GM10266 (cell line): ENCODE measurements at regions not wholly inside any gene's neighbourhood (a gene's known extent, or its start where the extent isn't known, plus 50 kb on each side); places are given as distances from the start of the nearest gene placed in this dataset.
"Not testable (repeated sequence)": the region's sequence is repeated elsewhere in the genome, so short reads cannot be mapped to it uniquely, and the experiment has no call there.

Experiments
- DNase-seq: peaks from one replicate; pipeline ENCODE4 v3.0.0; 2012; ENCODE audit errors: extremely low spot score
- TF ChIP-seq, protein P1 (sequence below): IDR thresholded peaks from 2 replicates; pipeline ENCODE4 v1.5.1; 2012; ENCODE audit warnings: mild to moderate bottlenecking, low read depth; ENCODE audit not compliant: control insufficient read depth, insufficient read depth; ENCODE audit errors: missing control alignments

DNA sequence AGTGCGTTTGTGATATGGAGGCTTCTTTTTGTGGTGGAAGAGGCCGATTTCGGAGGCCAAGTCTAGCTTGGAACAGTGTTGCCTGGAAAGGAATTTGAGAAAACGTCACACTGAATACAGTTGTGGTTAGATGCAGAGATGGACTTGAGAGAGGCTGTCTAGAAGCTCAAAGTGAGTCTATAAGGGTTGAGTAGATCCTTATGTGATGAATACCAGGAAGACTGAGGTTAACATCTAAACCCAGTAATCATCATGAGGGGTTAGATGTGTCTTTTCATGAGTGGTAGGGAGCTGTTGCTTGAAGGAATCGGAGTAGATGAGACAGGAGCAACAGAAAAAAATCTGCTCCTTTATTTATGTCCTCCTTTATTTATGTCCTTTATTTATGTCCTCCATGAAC is 114.6 kb upstream of the IVNS1ABP start:
- TF ChIP-seq, protein P1, sequence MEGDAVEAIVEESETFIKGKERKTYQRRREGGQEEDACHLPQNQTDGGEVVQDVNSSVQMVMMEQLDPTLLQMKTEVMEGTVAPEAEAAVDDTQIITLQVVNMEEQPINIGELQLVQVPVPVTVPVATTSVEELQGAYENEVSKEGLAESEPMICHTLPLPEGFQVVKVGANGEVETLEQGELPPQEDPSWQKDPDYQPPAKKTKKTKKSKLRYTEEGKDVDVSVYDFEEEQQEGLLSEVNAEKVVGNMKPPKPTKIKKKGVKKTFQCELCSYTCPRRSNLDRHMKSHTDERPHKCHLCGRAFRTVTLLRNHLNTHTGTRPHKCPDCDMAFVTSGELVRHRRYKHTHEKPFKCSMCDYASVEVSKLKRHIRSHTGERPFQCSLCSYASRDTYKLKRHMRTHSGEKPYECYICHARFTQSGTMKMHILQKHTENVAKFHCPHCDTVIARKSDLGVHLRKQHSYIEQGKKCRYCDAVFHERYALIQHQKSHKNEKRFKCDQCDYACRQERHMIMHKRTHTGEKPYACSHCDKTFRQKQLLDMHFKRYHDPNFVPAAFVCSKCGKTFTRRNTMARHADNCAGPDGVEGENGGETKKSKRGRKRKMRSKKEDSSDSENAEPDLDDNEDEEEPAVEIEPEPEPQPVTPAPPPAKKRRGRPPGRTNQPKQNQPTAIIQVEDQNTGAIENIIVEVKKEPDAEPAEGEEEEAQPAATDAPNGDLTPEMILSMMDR: no peak
- no peak for DNase-seq

DNA sequence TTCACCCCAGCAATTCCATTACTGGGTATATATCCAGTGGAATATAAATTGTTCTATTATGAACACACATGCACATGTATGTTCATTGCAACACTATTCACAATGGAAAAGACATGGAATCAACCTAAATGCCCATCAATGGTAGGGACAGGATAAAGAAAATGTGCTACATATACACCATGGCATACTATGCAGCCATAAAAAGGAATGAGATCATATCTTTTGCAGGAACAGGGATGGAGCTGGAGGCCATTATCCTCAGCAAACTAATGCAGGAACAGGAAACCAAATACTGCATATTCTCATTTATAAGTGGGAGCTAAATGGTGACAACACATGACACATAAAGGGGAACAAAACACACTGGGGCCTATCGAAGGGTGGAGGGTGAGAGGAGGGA is 112.6 kb upstream of the IVNS1ABP start:
- DNase-seq: not testable (repeated sequence)

DNA sequence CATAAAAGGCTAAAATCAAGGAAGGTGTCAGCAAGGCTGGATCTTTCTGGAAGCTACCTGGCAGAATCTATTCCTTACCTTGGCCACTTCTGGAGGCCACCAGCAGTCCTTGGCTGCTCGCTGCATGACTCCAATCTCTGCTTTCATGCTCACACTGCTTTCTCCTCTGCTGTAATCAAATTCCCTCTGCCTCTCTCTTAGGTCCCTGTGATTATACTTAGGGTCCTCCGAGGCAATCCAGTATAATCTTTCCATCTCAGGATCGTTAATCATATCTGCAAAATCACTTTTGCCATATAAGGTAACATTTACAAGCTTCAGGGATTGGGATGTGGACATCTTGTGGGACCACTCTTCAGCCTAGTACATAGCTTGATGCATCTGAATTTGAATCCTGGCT is 110.7 kb upstream of the IVNS1ABP start:
- TF ChIP-seq, protein P1: no peak
- no peak for DNase-seq

DNA sequence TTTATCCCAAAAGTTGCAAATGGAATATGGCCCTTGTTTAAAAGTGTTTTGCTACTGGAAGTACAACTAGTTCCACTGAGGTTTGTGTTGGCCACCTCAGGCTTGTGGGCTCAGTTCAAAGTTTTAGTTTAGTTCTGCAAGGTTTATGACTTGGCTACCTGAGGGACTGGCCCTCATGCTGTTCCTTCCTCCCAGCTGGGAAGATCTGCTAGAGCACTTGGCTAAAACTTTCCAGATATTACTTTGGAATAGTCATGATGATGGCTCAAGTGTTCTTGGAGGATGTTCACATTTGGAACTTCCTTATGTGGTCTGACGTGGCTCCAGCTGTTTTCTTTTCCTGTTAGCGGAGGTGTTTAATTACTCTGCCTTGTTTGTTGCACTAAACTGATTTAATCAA is 110.2 kb upstream of the IVNS1ABP start:
- DNase-seq: no peak
- TF ChIP-seq, protein P1: no peak

DNA sequence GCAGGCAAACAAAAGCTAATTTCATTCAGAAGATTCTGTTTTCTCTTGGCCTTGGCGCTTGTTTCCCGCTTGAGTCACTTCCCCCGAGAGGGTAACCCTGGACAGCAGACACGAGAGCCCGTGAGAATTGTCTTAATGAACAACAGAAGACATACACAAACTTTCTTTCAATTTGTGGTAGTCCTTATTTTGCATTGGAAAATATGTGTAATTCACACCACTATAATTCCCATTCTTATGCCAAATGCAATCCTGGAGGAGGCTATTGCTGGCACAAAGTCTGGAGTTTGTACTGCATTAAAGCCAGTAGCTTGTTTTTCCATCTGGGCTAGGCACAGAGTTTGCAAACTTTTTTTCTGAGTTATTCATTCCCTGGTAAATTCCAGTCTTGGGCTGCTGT is 109.8 kb upstream of the IVNS1ABP start:
- DNase-seq: no peak

DNA sequence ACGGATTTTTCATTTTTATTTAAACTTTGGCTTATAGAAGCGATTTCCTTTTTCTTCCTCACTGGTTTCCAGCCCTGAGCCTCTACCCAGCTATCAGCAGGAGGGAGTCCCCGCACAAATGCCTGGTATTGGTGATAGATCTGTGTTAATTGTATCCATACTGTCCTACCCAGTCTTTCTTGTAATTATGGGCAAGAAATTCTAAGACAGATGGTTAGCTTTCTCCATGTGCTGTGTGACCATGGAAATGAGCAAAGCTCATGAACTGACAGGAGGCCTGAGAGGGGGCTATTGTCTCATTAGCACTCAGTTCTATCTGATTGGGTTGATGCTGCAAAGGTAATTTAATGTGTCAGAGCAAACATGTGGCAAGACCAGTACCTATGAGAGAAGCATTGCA is 108.1 kb upstream of the IVNS1ABP start:
- TF ChIP-seq, protein P1: no peak
- no peak for DNase-seq

More for the DNA sequence above, 109.8 kb upstream of the IVNS1ABP start:
- TF ChIP-seq, protein P1: no peak

DNA sequence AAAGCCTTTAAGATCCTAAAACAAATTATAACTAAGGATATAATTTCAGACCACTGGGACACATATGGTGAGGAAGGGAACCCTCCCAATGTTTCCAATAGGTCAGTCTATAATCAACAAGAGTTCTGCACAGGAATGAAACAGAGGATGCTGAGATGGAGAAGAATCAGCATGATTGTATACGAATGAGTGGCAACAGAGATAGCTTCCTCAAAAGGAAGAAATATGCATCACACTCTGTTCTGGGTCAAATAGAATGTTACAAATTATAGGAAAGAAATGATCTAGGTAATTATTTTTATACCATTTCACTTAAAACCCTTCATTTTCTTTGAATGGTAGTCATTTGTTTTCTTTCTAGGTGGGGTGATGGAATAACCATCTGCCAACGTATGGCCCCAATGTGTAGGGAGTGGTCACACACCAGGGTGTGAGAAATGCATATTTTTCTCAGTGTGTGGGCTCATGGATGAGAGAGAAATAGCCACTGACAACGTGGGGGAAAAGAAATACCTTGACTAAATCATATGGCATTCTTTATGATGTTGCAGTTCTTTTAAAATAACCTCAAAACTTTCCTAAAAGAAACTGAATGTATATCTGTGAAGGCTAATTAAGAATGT is 104.6 kb upstream of the IVNS1ABP start:
- no peak for DNase-seq
- TF ChIP-seq, protein P1: no peak

DNA sequence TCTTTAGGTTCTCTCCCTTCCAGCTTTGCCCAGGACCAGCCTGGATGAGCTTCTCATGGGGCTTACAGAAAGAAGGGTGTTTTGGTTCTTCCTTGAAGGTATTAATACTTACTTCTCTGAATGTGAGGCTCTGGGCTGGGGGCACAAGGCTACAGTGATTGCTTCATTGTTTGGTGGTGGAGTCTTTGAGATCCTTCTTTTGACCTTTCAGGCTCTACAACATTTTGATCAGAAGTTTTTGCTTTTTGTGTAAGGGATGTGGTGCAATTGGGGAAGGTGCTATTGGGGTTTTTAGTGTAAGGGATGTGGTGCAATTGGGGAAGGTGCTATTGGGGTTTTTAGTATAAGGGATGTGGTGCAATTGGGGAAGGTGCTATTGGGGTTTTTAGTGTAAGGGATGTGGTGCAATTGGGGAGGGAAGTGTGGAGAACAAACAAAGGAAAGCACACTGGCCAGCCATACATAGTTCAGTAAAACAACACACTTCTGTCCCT is 103.6 kb upstream of the IVNS1ABP start:
- TF ChIP-seq, protein P1: no peak
- DNase-seq: no peak
